Suprapubic skin (tissue), 4 donors: ENCODE measurements at regions not wholly inside any gene's neighbourhood (a gene's known extent, or its start where the extent isn't known, plus 50 kb on each side); places are given as distances from the start of the nearest gene placed in this dataset.

ENCODE experiments used
- DNase-seq, 2 donors: peaks; one replicate each; pipeline ENCODE4 v3.0.0-alpha.2; 2019; ENCODE audit warnings: low spot score in 2 of 2
- H3K27ac ChIP-seq: fragments of 200-600 bp; sonication (generic); one replicate; pipeline ENCODE4 v1.5.1; 2019
- H3K27me3 ChIP-seq: fragments of 200-600 bp; sonication (generic); one replicate; pipeline ENCODE4 v1.5.1; 2019
- H3K36me3 ChIP-seq: fragments of 200-600 bp; sonication (generic); one replicate; pipeline ENCODE4 v1.5.1; 2019
- H3K4me1 ChIP-seq: fragments of 200-600 bp; sonication (generic); one replicate; pipeline ENCODE4 v1.5.1; 2019
- H3K4me3 ChIP-seq: fragments of 200-600 bp; sonication (generic); one replicate; pipeline ENCODE4 v1.5.1; 2019; ENCODE audit warnings: mild to moderate bottlenecking
- H3K9me3 ChIP-seq: fragments of 200-600 bp; sonication (generic); one replicate; pipeline ENCODE4 v1.5.1; 2019
- EP300 ChIP-seq: sonication (generic); formaldehyde crosslinking; IDR thresholded peaks from one replicate; pipeline ENCODE4 v1.6.1; 2017; ENCODE audit warnings: antibody characterized with exemption
- POLR2A ChIP-seq, 2 donors: fragments of 450-650 bp; IDR thresholded peaks; one replicate each; pipeline ENCODE4 v1.6.1; 2017; ENCODE audit warnings: antibody characterized with exemption in 2 of 2, mild to moderate bottlenecking in 2 of 2, moderate library complexity in 2 of 2
- POLR2AphosphoS5 ChIP-seq, 3 donors: sonication (generic); formaldehyde crosslinking; IDR thresholded peaks; one replicate each; pipeline ENCODE4 v1.6.1; 2017; ENCODE audit warnings: antibody characterized with exemption in 3 of 3
- WGBS: methylation state at CpG from one replicate; pipeline ENCODE4 v1.1.5; 2018; 5-methylcytosine and 5-hydroxymethylcytosine counted together
- TF ChIP-seq, protein P1 (sequence below), 2 donors: fragments of 200-600 bp in 1 of 2; fragments of 450-650 bp in 1 of 2; sonication (generic) in 1 of 2; IDR thresholded peaks; one replicate each; pipeline ENCODE4 v1.5.1; 2016 to 2019; ENCODE audit warnings: antibody characterized with exemption in 2 of 2, mild to moderate bottlenecking in 1 of 2, moderate library complexity in 1 of 2

DNA sequence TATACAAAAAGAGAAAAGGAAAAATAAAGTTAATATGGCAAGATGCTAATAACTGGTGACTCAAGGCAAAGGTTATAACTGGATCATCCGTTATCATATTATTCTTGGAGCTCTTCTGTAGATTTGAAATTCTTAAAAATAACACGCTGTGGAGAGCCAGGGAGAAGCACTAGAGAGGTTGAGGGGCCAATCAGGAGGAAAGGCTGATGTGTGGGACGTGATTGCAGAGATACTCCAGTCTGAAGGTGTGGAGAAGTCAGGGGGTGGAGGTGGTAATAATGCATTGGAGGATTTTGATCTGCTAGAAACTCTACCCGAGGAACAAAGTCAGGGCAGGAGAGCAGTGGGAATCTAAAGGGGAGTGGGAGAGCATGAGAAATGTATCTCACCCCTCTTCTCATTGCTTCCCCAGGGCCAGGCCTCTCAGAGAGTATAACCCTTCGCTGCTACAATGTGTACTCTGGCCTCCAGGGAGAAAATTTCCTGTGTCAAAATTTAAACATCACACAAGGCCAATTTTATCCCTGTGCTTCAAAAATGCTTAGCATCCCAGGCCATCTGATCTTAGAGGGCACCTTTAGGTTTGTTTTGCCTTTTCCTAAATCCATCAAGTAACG is 211.5 kb upstream of the SEMA6D start:
- Histone ChIP-seq H3K27ac (no peak overlapping the region), H3K27me3 (no peaks in the 10 kb centered on the region), H3K4me3 (no peak overlapping the region), H3K36me3 (no peaks in the 10 kb centered on the region), H3K4me1 (peaks cover 10% of the 10 kb centered on the region), H3K9me3 (no peaks in the 10 kb centered on the region)
- DNase-seq = no peak
- WGBS = 62% methylated on average over 6 of the region's 6 CpGs
- TF ChIP-seq, protein P1, sequence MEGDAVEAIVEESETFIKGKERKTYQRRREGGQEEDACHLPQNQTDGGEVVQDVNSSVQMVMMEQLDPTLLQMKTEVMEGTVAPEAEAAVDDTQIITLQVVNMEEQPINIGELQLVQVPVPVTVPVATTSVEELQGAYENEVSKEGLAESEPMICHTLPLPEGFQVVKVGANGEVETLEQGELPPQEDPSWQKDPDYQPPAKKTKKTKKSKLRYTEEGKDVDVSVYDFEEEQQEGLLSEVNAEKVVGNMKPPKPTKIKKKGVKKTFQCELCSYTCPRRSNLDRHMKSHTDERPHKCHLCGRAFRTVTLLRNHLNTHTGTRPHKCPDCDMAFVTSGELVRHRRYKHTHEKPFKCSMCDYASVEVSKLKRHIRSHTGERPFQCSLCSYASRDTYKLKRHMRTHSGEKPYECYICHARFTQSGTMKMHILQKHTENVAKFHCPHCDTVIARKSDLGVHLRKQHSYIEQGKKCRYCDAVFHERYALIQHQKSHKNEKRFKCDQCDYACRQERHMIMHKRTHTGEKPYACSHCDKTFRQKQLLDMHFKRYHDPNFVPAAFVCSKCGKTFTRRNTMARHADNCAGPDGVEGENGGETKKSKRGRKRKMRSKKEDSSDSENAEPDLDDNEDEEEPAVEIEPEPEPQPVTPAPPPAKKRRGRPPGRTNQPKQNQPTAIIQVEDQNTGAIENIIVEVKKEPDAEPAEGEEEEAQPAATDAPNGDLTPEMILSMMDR (IDR thresholded peaks at IDR 0.05) = no peak
- TF ChIP-seq POLR2A (IDR thresholded peaks at IDR 0.05) (no peak), POLR2AphosphoS5 (IDR thresholded peaks at IDR 0.05) (no peak)

DNA sequence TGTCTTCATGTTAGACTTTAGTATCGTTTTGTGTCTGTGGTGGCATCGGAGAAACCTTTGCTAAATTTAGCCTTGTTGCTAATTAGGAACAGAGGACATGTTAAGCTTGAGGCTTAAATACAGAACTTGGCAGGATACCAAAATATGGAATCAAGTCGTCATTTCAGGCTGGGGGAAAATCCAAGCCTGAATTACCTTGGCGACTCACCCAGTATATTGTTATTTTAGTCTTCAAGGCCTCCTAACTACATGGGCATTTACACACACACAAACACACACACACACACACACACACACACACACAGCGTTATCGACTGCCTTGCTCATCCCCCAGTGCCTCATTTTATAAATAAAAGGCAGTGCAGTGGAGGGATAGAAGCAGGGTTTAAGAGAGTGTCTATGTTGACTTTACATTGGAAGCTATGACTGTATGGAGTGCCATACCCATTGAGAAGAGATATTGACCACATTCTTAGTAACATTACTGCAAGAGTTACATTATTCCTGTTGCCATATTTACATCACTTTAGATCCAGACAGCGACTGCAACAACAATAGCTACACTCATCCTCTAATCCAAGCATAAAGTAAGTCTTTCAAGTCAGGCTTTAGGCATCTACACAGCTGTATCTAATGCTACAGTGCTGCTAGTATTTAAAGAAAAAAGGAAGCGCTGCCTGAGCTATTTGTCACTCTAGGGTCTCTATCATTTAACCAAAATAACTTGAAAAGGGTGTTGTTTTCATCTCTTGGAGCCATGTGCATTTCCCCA is 210.8 kb upstream of the SEMA6D start:
- Histone ChIP-seq H3K27me3 (no peaks in the 10 kb centered on the region), H3K4me1 (peaks cover 10% of the 10 kb centered on the region), H3K9me3 (no peaks in the 10 kb centered on the region), H3K36me3 (no peaks in the 10 kb centered on the region), H3K4me3 (no peak overlapping the region), H3K27ac (no peak overlapping the region)
- TF ChIP-seq EP300 (no peak), POLR2AphosphoS5 (IDR thresholded peaks at IDR 0.05) (no peak), POLR2A (IDR thresholded peaks at IDR 0.05) (no peak)
- TF ChIP-seq, protein P1 (IDR thresholded peaks at IDR 0.05) = no peak
- no peak for DNase-seq
- 35% methylated on average over 8 of the region's 8 CpGs for WGBS

DNA sequence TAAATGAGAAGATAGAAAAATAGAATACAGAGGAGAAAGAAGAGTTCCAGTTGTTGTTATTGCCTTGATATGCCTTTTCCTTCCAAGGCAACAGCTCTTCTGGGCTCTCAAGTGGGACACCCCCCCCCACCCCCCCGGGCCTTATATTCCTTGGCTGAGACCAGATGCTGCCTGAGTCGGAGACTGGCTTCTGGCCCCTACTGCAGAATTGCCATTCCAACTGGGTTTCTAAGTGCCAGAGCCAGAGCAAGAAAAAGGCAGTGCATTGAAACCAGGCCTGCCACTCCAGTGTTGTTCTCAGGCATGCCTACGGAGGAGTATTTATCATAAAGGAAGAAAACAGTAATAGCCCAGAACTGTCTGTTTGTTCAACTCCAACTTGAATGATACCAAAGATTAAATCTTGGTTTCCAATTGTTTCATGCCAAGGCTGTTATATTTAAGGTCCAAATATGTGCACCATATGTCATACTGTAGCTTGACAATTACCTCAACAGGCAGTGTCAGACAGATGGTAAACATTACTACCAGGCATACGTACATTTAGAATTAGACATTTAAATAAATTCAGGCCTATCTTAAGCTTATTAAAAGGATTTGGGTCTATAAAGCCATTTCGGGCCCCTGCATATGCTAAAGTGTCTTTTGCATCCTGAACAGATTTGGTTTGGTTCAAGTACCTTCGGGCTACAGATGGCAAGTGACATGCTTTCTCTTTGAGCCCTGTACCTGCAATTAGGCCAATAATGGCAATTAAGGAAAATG is 209.9 kb upstream of the SEMA6D start:
- 69% methylated on average over 6 of the region's 6 CpGs for WGBS
- H3K27me3 ChIP-seq = no peaks in the 10 kb centered on the region

DNA sequence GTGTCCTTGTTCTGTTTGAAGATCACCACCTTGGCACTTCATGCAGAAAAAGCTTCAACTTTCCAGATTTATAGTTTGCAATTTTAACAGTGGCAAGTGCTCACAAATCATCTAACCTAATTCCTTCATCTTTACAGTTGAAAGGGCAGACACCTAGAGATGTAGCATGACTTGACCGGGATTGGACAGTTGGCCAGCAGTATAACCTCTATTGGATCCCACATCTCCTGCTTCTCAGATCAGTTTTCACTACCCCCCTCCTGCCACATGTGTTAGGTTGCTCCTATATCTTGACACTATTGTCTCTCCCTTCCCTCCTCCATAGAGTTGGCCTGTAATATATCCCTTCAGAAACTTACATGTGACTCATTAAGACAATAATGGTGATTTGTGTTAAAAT is 206.0 kb upstream of the SEMA6D start:
- H3K27ac ChIP-seq = no peak overlapping the region
- no peaks in the 10 kb centered on the region for H3K9me3 ChIP-seq
- H3K36me3 ChIP-seq = no peaks in the 10 kb centered on the region
- DNase-seq = no peak
- H3K27me3 ChIP-seq = no peaks in the 10 kb centered on the region
- peaks cover 6% of the 10 kb centered on the region for H3K4me1 ChIP-seq
- H3K4me3 ChIP-seq = no peak overlapping the region
- 85% methylated on average over 1 of the region's 1 CpG for WGBS
- TF ChIP-seq EP300 (no peak), POLR2AphosphoS5 (IDR thresholded peaks at IDR 0.05) (no peak), POLR2A (IDR thresholded peaks at IDR 0.05) (no peak)
- TF ChIP-seq, protein P1 (IDR thresholded peaks at IDR 0.05) = no peak

More for the DNA sequence above, 209.9 kb upstream of the SEMA6D start:
- H3K4me3 ChIP-seq = no peak overlapping the region
- no peaks in the 10 kb centered on the region for H3K9me3 ChIP-seq
- DNase-seq = no peak
- no peak overlapping the region for H3K27ac ChIP-seq
- TF ChIP-seq, protein P1 (IDR thresholded peaks at IDR 0.05) = no peak
- no peak for TF ChIP-seq POLR2AphosphoS5 (IDR thresholded peaks at IDR 0.05)
- TF ChIP-seq EP300 = no peak
- no peak for TF ChIP-seq POLR2A (IDR thresholded peaks at IDR 0.05)
- H3K4me1 ChIP-seq = peaks cover 10% of the 10 kb centered on the region
- H3K36me3 ChIP-seq = no peaks in the 10 kb centered on the region

DNA sequence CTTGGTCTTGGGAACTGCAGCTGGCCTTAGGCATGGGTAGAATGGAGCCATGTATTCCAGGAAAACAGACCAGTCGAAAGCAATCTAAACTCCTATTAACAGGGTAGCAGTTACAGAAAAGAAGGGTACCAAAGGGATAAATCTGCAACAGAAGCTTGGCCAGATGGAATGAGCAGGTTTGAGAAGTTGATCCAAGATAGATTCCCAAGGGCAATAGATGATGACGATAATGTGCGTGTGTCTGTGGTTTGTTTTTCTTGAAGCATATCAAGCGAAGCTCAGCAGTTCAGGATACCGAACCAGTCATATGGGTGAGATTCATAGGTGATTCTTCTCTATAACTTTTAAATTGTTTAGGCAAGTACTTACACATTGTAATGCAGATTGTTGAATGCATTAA is 203.8 kb upstream of the SEMA6D start:
- WGBS = 74% methylated on average over 5 of the region's 5 CpGs

More for the DNA sequence above, 203.8 kb upstream of the SEMA6D start:
- H3K36me3 ChIP-seq = no peaks in the 10 kb centered on the region
- no peak for DNase-seq
- no peak overlapping the region for H3K4me3 ChIP-seq
- H3K27me3 ChIP-seq = no peaks in the 10 kb centered on the region
- no peak for TF ChIP-seq POLR2A (IDR thresholded peaks at IDR 0.05)
- TF ChIP-seq POLR2AphosphoS5 (IDR thresholded peaks at IDR 0.05) = no peak
- TF ChIP-seq EP300 = no peak
- TF ChIP-seq, protein P1 (IDR thresholded peaks at IDR 0.05) = no peak
- H3K27ac ChIP-seq = no peak overlapping the region
- H3K4me1 ChIP-seq = no peaks in the 10 kb centered on the region
- no peaks in the 10 kb centered on the region for H3K9me3 ChIP-seq
